SK-N-SH treated with all-trans-retinoic acid at 6 μM for 48 hours (cell line): ENCODE measurements at regions not wholly inside any gene's neighbourhood (a gene's known extent, or its start where the extent isn't known, plus 50 kb on each side); places are given as distances from the start of the nearest gene placed in this dataset.

Experiments
- CSDC2 ChIP-seq: fragments of 250-450 bp; sonication (Bioruptor Pico); IDR thresholded peaks from 2 replicates; pipeline ENCODE4 v1.5.0; 2020; ENCODE audit warnings: mild to moderate bottlenecking, moderate library complexity
- GLIS3 ChIP-seq: fragments of 250-450 bp; sonication (Bioruptor Pico); IDR thresholded peaks from 2 replicates; pipeline ENCODE4 v1.5.0; 2020; ENCODE audit warnings: mild to moderate bottlenecking, moderate library complexity
- SNAI2 ChIP-seq: fragments of 250-450 bp; sonication (Bioruptor Pico); IDR thresholded peaks from 2 replicates; pipeline ENCODE4 v1.5.0; 2020; ENCODE audit warnings: mild to moderate bottlenecking, moderate library complexity

- TF ChIP-seq CSDC2 (CRISPR knock-in tag) (no peak), GLIS3 (CRISPR knock-in tag) (no peak), SNAI2 (CRISPR knock-in tag) (no peak)
Observed at GRCh38 chr1:181257117-181257516, 168.6 kb downstream of the IER5 start.
